CD14-positive monocyte (primary cell): ENCODE measurements at regions not wholly inside any gene's neighbourhood (a gene's known extent, or its start where the extent isn't known, plus 50 kb on each side); places are given as distances from the start of the nearest gene placed in this dataset.
A peak's percentile ranks its signal among the peaks of the same experiment; 100 is the strongest.

ENCODE experiments used
- DNase-seq, 3 donors: peaks; one replicate each; pipeline ENCODE4 v3.0.0-alpha.2; 2011 to 2022
- H2AFZ ChIP-seq: 2 replicates; pipeline ENCODE4 v1.6.0; 2012; ENCODE audit warnings: mild to moderate bottlenecking, low read depth, low read length, inconsistent platforms; ENCODE audit not compliant: insufficient read depth, poor library complexity, severe bottlenecking
- H3K27ac ChIP-seq, 2 donors: 1 replicate in 1 of 2; 2 replicates in 1 of 2; pipeline ENCODE4 v1.5.1; 2012 to 2013; ENCODE audit warnings: low read length in 2 of 2, control low read depth in 1 of 2, inconsistent platforms in 1 of 2, low read depth in 1 of 2, mild to moderate bottlenecking in 1 of 2
- H3K27me3 ChIP-seq, 2 donors: one replicate each; pipeline versions ENCODE4 v1.6.0 to v1.6.1; 2011 to 2013; ENCODE audit warnings: low read length in 2 of 2; ENCODE audit not compliant: control insufficient read depth in 2 of 2, insufficient read depth in 2 of 2
- H3K36me3 ChIP-seq, 2 donors: replicated peaks in 1 of 2; 1 replicate in 1 of 2; 2 replicates in 1 of 2; pipeline versions ENCODE4 v1.5.1 to v1.6.1; 2012 to 2013; ENCODE audit warnings: low read length in 2 of 2, control low read depth in 1 of 2, inconsistent platforms in 1 of 2, mild to moderate bottlenecking in 1 of 2; ENCODE audit not compliant: insufficient read depth in 2 of 2, control insufficient read depth in 1 of 2
- H3K4me1 ChIP-seq, 2 donors: 1 replicate in 1 of 2; 2 replicates in 1 of 2; pipeline versions ENCODE4 v1.5.1 to v1.6.1; 2012 to 2013; ENCODE audit warnings: low read length in 2 of 2, control low read depth in 1 of 2, inconsistent platforms in 1 of 2, mild to moderate bottlenecking in 1 of 2, moderate library complexity in 1 of 2; ENCODE audit not compliant: insufficient read depth in 2 of 2, control insufficient read depth in 1 of 2
- H3K4me2 ChIP-seq: replicated peaks from 2 replicates; pipeline ENCODE3; 2012; ENCODE audit warnings: low read length, moderate library complexity, mild to moderate bottlenecking; ENCODE audit not compliant: poor library complexity, severe bottlenecking; ENCODE audit errors: extremely low read depth
- H3K4me3 ChIP-seq, 3 experiments: fragments of 200-600 bp in 1 of 3; sonication (generic) in 1 of 3; replicated peaks in 1 of 3; 1 replicate in 2 of 3; 2 replicates in 1 of 3; pipeline ENCODE4 v1.5.1; 2011 to 2013; ENCODE audit warnings: low read length in 3 of 3, mild to moderate bottlenecking in 3 of 3, control low read depth in 2 of 3, low read depth in 2 of 3, inconsistent platforms in 1 of 3, moderate library complexity in 1 of 3
- H3K79me2 ChIP-seq: 2 replicates; pipeline ENCODE4 v1.6.0; 2012; ENCODE audit warnings: mild to moderate bottlenecking, control low read depth, inconsistent platforms, low read length, moderate library complexity; ENCODE audit not compliant: insufficient read depth
- H3K9ac ChIP-seq: 2 replicates; pipeline ENCODE4 v1.6.0; 2017; ENCODE audit warnings: low read length, mild to moderate bottlenecking; ENCODE audit not compliant: insufficient read depth, poor library complexity, severe bottlenecking
- H3K9me3 ChIP-seq, 2 donors: replicated peaks in 1 of 2; 1 replicate in 1 of 2; 2 replicates in 1 of 2; pipeline versions ENCODE4 v1.5.1 to v1.6.1; 2012 to 2013; ENCODE audit warnings: low read length in 2 of 2, control low read depth in 1 of 2; ENCODE audit not compliant: control insufficient read depth in 1 of 2, insufficient read depth in 1 of 2
- H4K20me1 ChIP-seq: 2 replicates; pipeline ENCODE4 v1.6.0; 2012; ENCODE audit warnings: mild to moderate bottlenecking, low read length, control low read depth, moderate library complexity; ENCODE audit not compliant: insufficient read depth
- H3K27ac Mint-ChIP-seq, 7 donors: one replicate each; pipeline ENCODE4 v1.8.0; 2020; ENCODE audit warnings: mild to moderate bottlenecking in 7 of 7, mixed read lengths in 7 of 7, moderate library complexity in 6 of 7, inconsistent platforms in 2 of 7
- H3K27me3 Mint-ChIP-seq, 3 donors: one replicate each; pipeline ENCODE4 v1.8.0; 2021 to 2022; ENCODE audit warnings: low read depth in 3 of 3, mild to moderate bottlenecking in 3 of 3, mixed read lengths in 3 of 3, moderate library complexity in 3 of 3, inconsistent platforms in 1 of 3
- H3K36me3 Mint-ChIP-seq, 2 donors: one replicate each; pipeline ENCODE4 v1.8.0; 2020; ENCODE audit warnings: mixed read lengths in 2 of 2, inconsistent platforms in 1 of 2, mild to moderate bottlenecking in 1 of 2
- H3K4me1 Mint-ChIP-seq: one replicate; pipeline ENCODE4 v1.8.0; 2020; ENCODE audit warnings: mild to moderate bottlenecking, mixed read lengths
- H3K4me3 Mint-ChIP-seq, 2 donors: one replicate each; pipeline ENCODE4 v1.8.0; 2020; ENCODE audit warnings: mild to moderate bottlenecking in 2 of 2, mixed read lengths in 2 of 2, moderate library complexity in 1 of 2
- H3K9me3 Mint-ChIP-seq, 7 donors: one replicate each; pipeline ENCODE4 v1.8.0; 2020 to 2022; ENCODE audit warnings: mixed read lengths in 7 of 7, mild to moderate bottlenecking in 6 of 7, moderate library complexity in 6 of 7, inconsistent platforms in 2 of 7
- CTCF ChIP-seq: fragments of 200-600 bp; IDR thresholded peaks from one replicate; pipeline ENCODE4 v1.8.0; 2022; ENCODE audit warnings: antibody characterized with exemption, mild to moderate bottlenecking
- WGBS: methylation state at CpG from one replicate; pipeline ENCODE4 v1.1.5; 2013; ENCODE audit warnings: missing lambda C conversion rate; ENCODE audit not compliant: insufficient coverage; 5-methylcytosine and 5-hydroxymethylcytosine counted together
- intact Hi-C, 2 donors: fragments of 100-400 bp; cut with micrococcal nuclease; formaldehyde crosslinking; loops; one replicate each; pipeline versions ENCODE4 v1.15.0 to v1.15.1; 2023

GRCh38 chrX:9342561-9343051 is 122.3 kb upstream of the TBL1X start:
- Histone ChIP-seq H3K9ac (no peak overlapping the region), H3K4me3 (peak overlapping the region in 1 of 3 experiments; percentile 74)

GRCh38 chrX:9343971-9344370 is 120.9 kb upstream of the TBL1X start:
- intact Hi-C loops: loop anchor here (2.0 kb wide), 2 partner anchors 111 to 119 kb away; no protein-coding TSS in a partner anchor
- H3K27ac Mint-ChIP-seq: no peak overlapping the region

More at GRCh38 chrX:9342561-9343051, 122.3 kb upstream of the TBL1X start:
- Histone ChIP-seq H3K4me1 (peaks cover 36 to 48% of the 10 kb centered on the region in 2 donors), H3K9me3 (no peaks in the 10 kb centered on the region), H3K27ac (peak overlapping the region in 1 of 2 donors; percentile 48), H2AFZ (peak overlapping the region; percentile 72), H4K20me1 (no peaks in the 10 kb centered on the region), H3K4me2 (peak overlapping the region; percentile 85), H3K36me3 (no peaks in the 10 kb centered on the region), H3K27me3 (no peaks in the 10 kb centered on the region), H3K79me2 (no peaks in the 10 kb centered on the region)
- no peak for TF ChIP-seq CTCF
- Mint-ChIP-seq H3K4me1 (peaks cover 37% of the 10 kb centered on the region), H3K27ac (peak overlapping the region; percentile 64 to 91 (median 74)), H3K27me3 (peaks cover 0 to 10% (median 2%) of the 10 kb centered on the region in 3 donors), H3K9me3 (peaks cover 0 to 3% (median 0%) of the 10 kb centered on the region in 7 donors), H3K36me3 (peaks cover 0 to 2% of the 10 kb centered on the region in 2 donors), H3K4me3 (peak overlapping the region; percentile 54 to 63)
- peak; percentile 52 to 80 (median 70) for DNase-seq
- intact Hi-C loops: loop anchor here (2.0 kb wide), 2 partner anchors 112 to 120 kb away; no protein-coding TSS in a partner anchor
- 0% methylated on average over 13 of the region's 25 CpGs for WGBS

More at GRCh38 chrX:9343971-9344370, 120.9 kb upstream of the TBL1X start:
- H2AFZ ChIP-seq: no peak overlapping the region
- H3K4me1 ChIP-seq: peaks cover 36 to 48% of the 10 kb centered on the region in 2 donors
- H3K36me3 ChIP-seq: no peaks in the 10 kb centered on the region
- no CpG with 5 or more reads among the region's 7 CpGs for WGBS
- H3K9ac ChIP-seq: no peak overlapping the region
- peaks cover 0 to 2% of the 10 kb centered on the region in 2 donors for H3K36me3 Mint-ChIP-seq
- no peak overlapping the region for H3K27ac ChIP-seq
- H3K9me3 ChIP-seq: no peaks in the 10 kb centered on the region
- TF ChIP-seq CTCF: no peak
- no peaks in the 10 kb centered on the region for H3K79me2 ChIP-seq
- peaks cover 0 to 3% (median 0%) of the 10 kb centered on the region in 7 donors for H3K9me3 Mint-ChIP-seq
- H4K20me1 ChIP-seq: no peaks in the 10 kb centered on the region
- no peak overlapping the region for H3K4me3 Mint-ChIP-seq
- peaks cover 37% of the 10 kb centered on the region for H3K4me1 Mint-ChIP-seq
- no peak for DNase-seq
- H3K27me3 Mint-ChIP-seq: peaks cover 0 to 6% (median 0%) of the 10 kb centered on the region in 3 donors
- no peak overlapping the region for H3K4me3 ChIP-seq
- no peaks in the 10 kb centered on the region for H3K27me3 ChIP-seq
- H3K4me2 ChIP-seq: no peak overlapping the region
